Osteoblast (primary cell): ENCODE measurements at regions not wholly inside any gene's neighbourhood (a gene's known extent, or its start where the extent isn't known, plus 50 kb on each side); places are given as distances from the start of the nearest gene placed in this dataset.

Experiments used
- DNase-seq: peaks from one replicate; pipeline ENCODE4 v3.0.0; 2011; ENCODE audit warnings: low spot score, mixed read lengths; ENCODE audit not compliant: insufficient read length; ENCODE audit errors: missing footprints
- H2AFZ ChIP-seq: 2 replicates; pipeline ENCODE4 v1.6.0; 2011; ENCODE audit warnings: mild to moderate bottlenecking, low read length
- H3K27ac ChIP-seq: 2 replicates; pipeline ENCODE4 v1.5.1; 2011; ENCODE audit warnings: mild to moderate bottlenecking, low read depth, low read length, moderate library complexity
- H3K27me3 ChIP-seq: 2 replicates; pipeline ENCODE4 v1.6.0; 2012; ENCODE audit warnings: mild to moderate bottlenecking, control low read depth, inconsistent platforms, low read length, moderate library complexity; ENCODE audit not compliant: insufficient read depth
- H3K36me3 ChIP-seq: 2 replicates; pipeline ENCODE4 v1.5.1; 2011; ENCODE audit warnings: mild to moderate bottlenecking, low read length, control low read depth, moderate library complexity; ENCODE audit not compliant: insufficient read depth
- H3K4me1 ChIP-seq: 2 replicates; pipeline ENCODE4 v1.5.1; 2011; ENCODE audit warnings: mild to moderate bottlenecking, low read length, control low read depth, moderate library complexity; ENCODE audit not compliant: insufficient read depth
- H3K4me2 ChIP-seq: 2 replicates; pipeline ENCODE4 v1.6.0; 2011; ENCODE audit warnings: mild to moderate bottlenecking, low read length; ENCODE audit not compliant: insufficient read depth
- H3K4me3 ChIP-seq: fragments of 200-600 bp; sonication (generic); 3 replicates; pipeline ENCODE4 v1.5.1; 2012; ENCODE audit warnings: mild to moderate bottlenecking, low read length, inconsistent platforms; ENCODE audit not compliant: insufficient read depth
- H3K79me2 ChIP-seq: 2 replicates; pipeline ENCODE4 v1.6.0; 2012; ENCODE audit warnings: mild to moderate bottlenecking, low read length, control low read depth, inconsistent platforms; ENCODE audit not compliant: insufficient read depth
- H3K9me3 ChIP-seq: 2 replicates; pipeline ENCODE4 v1.5.1; 2011; ENCODE audit warnings: low read depth, low read length, control low read depth
- H4K20me1 ChIP-seq: 2 replicates; pipeline ENCODE4 v1.6.0; 2012; ENCODE audit warnings: mild to moderate bottlenecking, low read length, control low read depth; ENCODE audit not compliant: insufficient read depth
- CTCF ChIP-seq: IDR thresholded peaks from 2 replicates; pipeline ENCODE4 v1.5.1; 2011; ENCODE audit warnings: mild to moderate bottlenecking, low read depth, low read length, moderate library complexity; ENCODE audit errors: extremely low read depth

- peaks cover 25% of the 10 kb centered on the region for H3K4me1 ChIP-seq
- H3K4me3 ChIP-seq, result no peak overlapping the region
- H3K27ac ChIP-seq, result peak overlapping the region; percentile 58
- no peaks in the 10 kb centered on the region for H3K9me3 ChIP-seq
- H3K27me3 ChIP-seq, result no peaks in the 10 kb centered on the region
- DNase-seq, result peak; percentile 67
- no peak for TF ChIP-seq CTCF
- H3K79me2 ChIP-seq, result no peaks in the 10 kb centered on the region
- H3K36me3 ChIP-seq, result no peaks in the 10 kb centered on the region
- H4K20me1 ChIP-seq, result no peaks in the 10 kb centered on the region
- peak overlapping the region; percentile 58 for H3K4me2 ChIP-seq
- no peak overlapping the region for H2AFZ ChIP-seq
Measured at GRCh38 chr7:114819616-114820362, 102.1 kb upstream of the MDFIC start.

GRCh38 chr7:114821030-114821900, 100.6 kb upstream of the MDFIC start:
- Histone ChIP-seq H3K36me3 (no peaks in the 10 kb centered on the region), H3K4me3 (no peak overlapping the region), H3K79me2 (no peaks in the 10 kb centered on the region), H3K4me2 (peak overlapping the region; percentile 21), H3K27ac (no peak overlapping the region), H3K4me1 (peaks cover 25% of the 10 kb centered on the region), H3K27me3 (no peaks in the 10 kb centered on the region), H4K20me1 (no peaks in the 10 kb centered on the region), H3K9me3 (no peaks in the 10 kb centered on the region), H2AFZ (peak overlapping the region; percentile 66)
- TF ChIP-seq CTCF, result no peak
- DNase-seq, result peak; percentile 3

- H3K36me3 ChIP-seq, result no peaks in the 10 kb centered on the region
- H3K79me2 ChIP-seq, result no peaks in the 10 kb centered on the region
- no peaks in the 10 kb centered on the region for H4K20me1 ChIP-seq
- no peak overlapping the region for H3K4me2 ChIP-seq
- no peak for TF ChIP-seq CTCF
- no peaks in the 10 kb centered on the region for H3K27me3 ChIP-seq
- H3K9me3 ChIP-seq, result no peaks in the 10 kb centered on the region
- H3K4me1 ChIP-seq, result peaks cover 25% of the 10 kb centered on the region
- no peak overlapping the region for H3K4me3 ChIP-seq
- no peak overlapping the region for H3K27ac ChIP-seq
- DNase-seq, result no peak
- no peak overlapping the region for H2AFZ ChIP-seq
Measured at GRCh38 chr7:114822131-114822530, 99.8 kb upstream of the MDFIC start.

- DNase-seq, result no peak
- no peak overlapping the region for H3K4me3 ChIP-seq
Measured at GRCh38 chr7:114822844-114823243, 99.0 kb upstream of the MDFIC start.

More at GRCh38 chr7:114822844-114823243, 99.0 kb upstream of the MDFIC start:
- Histone ChIP-seq H4K20me1 (no peaks in the 10 kb centered on the region), H3K4me2 (no peak overlapping the region), H3K36me3 (no peaks in the 10 kb centered on the region), H3K27ac (no peak overlapping the region), H3K9me3 (no peaks in the 10 kb centered on the region), H3K4me1 (peaks cover 25% of the 10 kb centered on the region), H2AFZ (no peak overlapping the region), H3K27me3 (no peaks in the 10 kb centered on the region), H3K79me2 (no peaks in the 10 kb centered on the region)
- TF ChIP-seq CTCF, result no peak
